AG10803 (cell line): ENCODE measurements at regions not wholly inside any gene's neighbourhood (a gene's known extent, or its start where the extent isn't known, plus 50 kb on each side); places are given as distances from the start of the nearest gene placed in this dataset.

ENCODE experiments used
- DNase-seq: peaks from one replicate; pipeline ENCODE4 v3.0.0; 2010; ENCODE audit warnings: low read depth
- H3K4me3 ChIP-seq: 2 replicates; pipeline ENCODE4 v1.5.1; 2011; ENCODE audit warnings: mild to moderate bottlenecking, low read length, control low read depth
- CTCF ChIP-seq: conservative IDR thresholded peaks from 2 replicates; pipeline ENCODE4 v1.5.1; 2011; ENCODE audit warnings: mild to moderate bottlenecking, low read length, control low read depth, inconsistent platforms

- TF ChIP-seq CTCF = no peak
- DNase-seq = no peak
- no peak overlapping the region for H3K4me3 ChIP-seq
These were observed 1844.4 kb upstream of the PCDH10 start for GRCh38 chr4:131304686-131305085.

GRCh38 chr4:131309628-131310027 is 1839.5 kb upstream of the PCDH10 start:
- no peak for TF ChIP-seq CTCF
- H3K4me3 ChIP-seq = no peak overlapping the region
- no peak for DNase-seq

GRCh38 chr4:131316086-131316485 is 1833.0 kb upstream of the PCDH10 start:
- no peak for DNase-seq
- no peak for TF ChIP-seq CTCF
- no peak overlapping the region for H3K4me3 ChIP-seq

- no peak for TF ChIP-seq CTCF
- no peak for DNase-seq
- H3K4me3 ChIP-seq = no peak overlapping the region
These were observed 1811.2 kb upstream of the PCDH10 start for GRCh38 chr4:131337936-131338335.

- no peak for TF ChIP-seq CTCF
- no peak overlapping the region for H3K4me3 ChIP-seq
- no peak for DNase-seq
These were observed 1810.0 kb upstream of the PCDH10 start for GRCh38 chr4:131339137-131339536.

- TF ChIP-seq CTCF = no peak
- H3K4me3 ChIP-seq = no peak overlapping the region
- DNase-seq = no peak
These were observed 1804.3 kb upstream of the PCDH10 start for GRCh38 chr4:131344761-131345160.

GRCh38 chr4:131347816-131348215 is 1801.3 kb upstream of the PCDH10 start:
- no peak overlapping the region for H3K4me3 ChIP-seq
- TF ChIP-seq CTCF = no peak
- no peak for DNase-seq
